Hematopoietic multipotent progenitor cell treated with erythropoietin and hydrocortisone succinate and interleukin-3 and kit ligand, for 6 days (in vitro differentiated cells): ENCODE measurements at regions not wholly inside any gene's neighbourhood (a gene's known extent, or its start where the extent isn't known, plus 50 kb on each side); places are given as distances from the start of the nearest gene placed in this dataset.

Source experiments
- DNase-seq: peaks from one replicate; pipeline ENCODE4 v3.0.0-alpha.2; 2015

GRCh38 chr5:33305572-33305971 is 135.2 kb upstream of the TARS1 start:
- no peak for DNase-seq

DNA sequence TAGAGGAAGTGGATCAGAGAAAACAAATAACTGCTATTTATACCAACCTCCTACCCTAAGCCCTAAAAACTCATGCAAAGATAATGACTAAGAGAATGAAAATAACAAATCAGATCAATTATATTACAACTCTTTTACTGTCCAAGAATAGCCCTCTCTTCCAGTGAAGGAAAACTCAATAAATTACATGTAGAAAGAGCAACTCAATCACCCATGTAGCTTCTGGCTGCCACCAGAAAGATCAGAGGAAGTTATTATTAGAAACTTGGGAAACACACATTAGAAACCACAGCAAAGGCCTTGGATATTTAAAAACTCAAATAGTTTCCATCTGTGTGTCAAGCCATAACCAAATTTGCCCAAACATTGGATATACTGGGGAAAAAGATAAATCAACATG is 134.0 kb upstream of the TARS1 start:
- DNase-seq = no peak

- DNase-seq = no peak
Measured at GRCh38 chr5:33308586-33308985, 132.2 kb upstream of the TARS1 start.

GRCh38 chr5:33309068-33309467 is 131.7 kb upstream of the TARS1 start:
- no peak for DNase-seq

GRCh38 chr5:33309536-33310345 is 131.0 kb upstream of the TARS1 start:
- DNase-seq = no peak

DNA sequence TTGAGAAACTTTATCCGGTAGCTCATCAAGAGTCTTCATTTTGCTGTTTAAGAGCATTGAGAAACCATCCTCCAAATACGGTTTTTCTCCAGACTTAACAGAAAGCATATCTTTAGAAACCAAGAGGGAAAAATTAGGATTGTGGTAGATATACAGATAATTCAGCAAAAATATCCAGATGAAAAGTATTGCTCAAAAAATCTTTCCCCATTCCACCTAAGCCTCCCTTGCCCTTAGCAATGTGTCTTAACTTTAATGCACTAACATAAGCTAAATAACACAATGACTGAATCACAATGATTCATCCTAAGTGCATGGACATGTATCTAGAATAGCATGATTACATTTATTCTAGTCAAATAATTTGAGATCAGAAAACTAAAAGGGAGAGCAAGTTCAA is 130.3 kb upstream of the TARS1 start:
- no peak for DNase-seq

DNA sequence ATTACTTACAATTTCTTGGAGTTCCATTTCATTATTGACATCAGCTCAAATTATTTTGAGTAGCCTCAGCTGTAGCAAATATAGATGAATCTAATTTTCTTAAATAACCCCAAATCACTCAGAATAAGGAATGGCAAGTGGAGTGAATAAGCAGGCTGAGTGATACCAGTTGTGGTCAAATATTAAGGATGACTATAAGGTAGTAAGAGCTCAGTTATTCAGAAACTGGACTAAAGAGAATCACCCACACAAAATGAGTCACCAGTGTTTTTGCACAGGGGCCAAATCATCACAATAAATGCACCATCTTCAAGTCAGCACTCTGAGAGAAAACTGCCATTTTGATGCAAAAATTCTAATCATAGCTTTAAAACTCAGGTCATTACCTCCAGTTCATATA is 128.9 kb upstream of the TARS1 start:
- DNase-seq = no peak

- DNase-seq = peak; percentile 41
Measured at GRCh38 chr5:33312571-33313549, 127.9 kb upstream of the TARS1 start.

GRCh38 chr5:33315189-33315588 is 125.6 kb upstream of the TARS1 start:
- DNase-seq = no peak

DNA sequence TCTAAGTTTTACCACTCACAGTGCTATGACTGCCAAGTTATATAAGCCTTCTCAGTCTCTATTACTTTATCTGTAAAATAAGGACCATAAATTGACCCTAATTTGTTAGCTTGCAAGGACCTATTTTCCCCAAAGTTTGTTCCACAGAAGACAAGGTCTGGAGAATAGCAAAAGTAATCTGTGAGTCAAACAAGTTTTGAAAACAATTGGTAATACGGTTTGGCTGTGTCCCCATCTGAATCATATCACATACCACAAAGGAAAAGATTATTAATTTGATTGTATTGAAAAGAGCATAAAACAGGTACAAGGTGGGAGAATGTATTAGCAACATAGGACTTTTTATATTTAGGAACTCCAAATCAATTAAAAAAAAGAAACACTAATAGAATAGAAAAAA is 124.0 kb upstream of the TARS1 start:
- no peak for DNase-seq

DNA sequence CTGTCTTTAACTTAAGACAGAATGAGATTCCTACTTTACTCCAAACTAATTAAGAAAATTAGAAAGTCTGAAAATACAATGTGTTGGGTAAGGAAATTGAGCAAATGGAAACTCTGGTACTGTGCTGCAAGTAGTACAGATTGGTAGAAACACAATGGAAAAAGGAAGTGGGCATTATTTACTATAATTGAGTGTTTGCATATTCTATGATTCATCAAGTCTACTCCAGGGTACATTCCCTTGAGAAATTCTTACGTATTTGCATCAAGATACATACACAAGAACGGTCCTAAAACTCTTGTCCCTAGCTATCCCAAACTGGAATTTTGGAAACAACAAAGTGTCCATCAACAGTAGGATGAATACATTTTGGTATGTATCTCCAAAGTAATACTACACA is 123.5 kb upstream of the TARS1 start:
- DNase-seq = no peak

- DNase-seq = no peak
Measured at GRCh38 chr5:33319151-33319550, 121.6 kb upstream of the TARS1 start.

GRCh38 chr5:33319841-33320240 is 120.9 kb upstream of the TARS1 start:
- DNase-seq = peak; percentile 5

- no peak for DNase-seq
Measured at GRCh38 chr5:33321026-33321425, 119.7 kb upstream of the TARS1 start.

- no peak for DNase-seq
Measured at GRCh38 chr5:33322632-33323031, 118.1 kb upstream of the TARS1 start.

GRCh38 chr5:33324667-33325307 is 116.0 kb upstream of the TARS1 start:
- DNase-seq = no peak

- no peak for DNase-seq
Measured at GRCh38 chr5:33328818-33329217, 111.9 kb upstream of the TARS1 start.

GRCh38 chr5:33329891-33330290 is 110.9 kb upstream of the TARS1 start:
- no peak for DNase-seq

- no peak for DNase-seq
Measured at GRCh38 chr5:33330426-33330825, 110.3 kb upstream of the TARS1 start.

DNA sequence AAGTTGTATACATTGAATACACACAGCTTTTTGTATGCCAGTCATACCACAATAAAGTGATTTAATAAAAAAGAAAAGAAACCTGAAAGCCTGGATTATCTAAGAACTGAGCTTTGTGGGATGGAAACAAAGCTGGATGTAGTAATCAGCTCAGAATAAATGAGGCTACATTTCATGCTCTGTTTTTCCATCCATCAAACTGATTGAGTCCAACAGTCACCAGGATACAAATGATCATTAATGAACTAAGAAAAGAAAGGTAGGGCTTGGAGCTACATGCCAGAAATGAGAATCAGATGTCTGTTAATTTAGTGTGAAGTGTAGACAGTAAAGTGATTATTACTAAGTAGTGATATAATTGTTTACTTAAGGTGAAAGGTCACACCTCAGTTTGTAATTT is 109.8 kb upstream of the TARS1 start:
- DNase-seq = no peak

GRCh38 chr5:33332804-33333203 is 108.0 kb upstream of the TARS1 start:
- DNase-seq = no peak

DNA sequence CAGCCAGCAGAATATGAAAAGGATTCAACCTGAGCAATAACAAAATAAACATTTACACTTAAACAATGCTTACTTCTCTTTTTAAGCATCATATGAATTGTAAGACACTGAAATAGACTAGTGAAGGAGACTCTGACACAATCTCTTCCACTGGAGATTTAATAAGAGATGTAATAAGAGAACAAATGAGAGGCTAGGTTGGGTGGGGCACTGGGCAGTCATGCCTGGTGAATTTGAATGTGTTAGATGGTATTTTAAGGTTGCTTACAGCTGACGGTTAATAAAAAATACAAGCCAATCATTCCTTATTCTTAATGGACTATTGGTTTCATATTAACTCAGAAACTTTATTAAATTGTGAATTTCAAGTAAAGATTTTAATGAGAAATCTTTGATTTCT is 105.9 kb upstream of the TARS1 start:
- DNase-seq = no peak

GRCh38 chr5:33336891-33337636 is 103.7 kb upstream of the TARS1 start:
- no peak for DNase-seq
